Islet precursor cell (in vitro differentiated cells): ENCODE measurements at regions not wholly inside any gene's neighbourhood (a gene's known extent, or its start where the extent isn't known, plus 50 kb on each side); places are given as distances from the start of the nearest gene placed in this dataset.
A peak's percentile ranks its signal among the peaks of the same experiment; 100 is the strongest.

Experiments
- DNase-seq: peaks from one replicate; pipeline ENCODE4 v3.0.0-alpha.2; 2018

GRCh38 chr12:73221836-73222235 is 949.7 kb downstream of the TRHDE start:
- DNase-seq = no peak

GRCh38 chr12:73225371-73225937 is 953.3 kb downstream of the TRHDE start:
- DNase-seq = no peak

- DNase-seq = no peak
These were observed 953.8 kb downstream of the TRHDE start for GRCh38 chr12:73225941-73226340.

- DNase-seq = no peak
These were observed 954.4 kb downstream of the TRHDE start for GRCh38 chr12:73226593-73226992.

- DNase-seq = peak; percentile 53
These were observed 956.7 kb downstream of the TRHDE start for GRCh38 chr12:73228828-73229227.

GRCh38 chr12:73235387-73235786 is 963.2 kb downstream of the TRHDE start:
- DNase-seq = no peak

GRCh38 chr12:73240110-73240509 is 967.9 kb downstream of the TRHDE start:
- no peak for DNase-seq

- DNase-seq = no peak
These were observed 990.7 kb downstream of the TRHDE start for GRCh38 chr12:73262788-73263381.

GRCh38 chr12:73266206-73266605 is 994.0 kb downstream of the TRHDE start:
- peak; percentile 52 for DNase-seq

- DNase-seq = no peak
These were observed 1002.8 kb downstream of the TRHDE start for GRCh38 chr12:73274976-73275375.

GRCh38 chr12:73277971-73278370 is 1005.8 kb downstream of the TRHDE start:
- DNase-seq = no peak

- no peak for DNase-seq
These were observed 1029.4 kb downstream of the TRHDE start for GRCh38 chr12:73301530-73301929.

GRCh38 chr12:73307260-73307659 is 1035.1 kb downstream of the TRHDE start:
- DNase-seq = no peak

GRCh38 chr12:73308079-73308478 is 1035.9 kb downstream of the TRHDE start:
- DNase-seq = no peak

- no peak for DNase-seq
These were observed 1036.6 kb downstream of the TRHDE start for GRCh38 chr12:73308747-73309146.

GRCh38 chr12:73321319-73321718 is 1049.1 kb downstream of the TRHDE start:
- no peak for DNase-seq

- no peak for DNase-seq
These were observed 1049.6 kb downstream of the TRHDE start for GRCh38 chr12:73321776-73322175.

GRCh38 chr12:73330584-73331351 is 1058.6 kb downstream of the TRHDE start:
- DNase-seq = no peak

- no peak for DNase-seq
These were observed 1069.5 kb downstream of the TRHDE start for GRCh38 chr12:73341559-73342247.

- no peak for DNase-seq
These were observed 1070.6 kb downstream of the TRHDE start for GRCh38 chr12:73342733-73343132.

GRCh38 chr12:73352826-73353225 is 1080.7 kb downstream of the TRHDE start:
- DNase-seq = no peak

GRCh38 chr12:73361156-73361863 is 1089.1 kb downstream of the TRHDE start:
- no peak for DNase-seq

GRCh38 chr12:73361864-73362230 is 1089.7 kb downstream of the TRHDE start:
- DNase-seq = no peak
